Activated T-helper 17 cell treated with anti-CD3 and anti-CD28 coated beads, Interleukin-2, amount 50 U/mL, for 72 hours (primary cell): ENCODE measurements at regions not wholly inside any gene's neighbourhood (a gene's known extent, or its start where the extent isn't known, plus 50 kb on each side); places are given as distances from the start of the nearest gene placed in this dataset.
"Not testable (repeated sequence)": the region's sequence is repeated elsewhere in the genome, so short reads cannot be mapped to it uniquely, and the experiment has no call there.

Experiments
- ATAC-seq: fragments of 150-1000 bp; cut with Tn5 transposase; replicated peaks from 2 replicates; pipeline ENCODE4 v1.10.0; 2021; ENCODE audit warnings: mild to moderate bottlenecking, moderate library complexity
- H3K27ac Mint-ChIP-seq: one replicate; pipeline ENCODE4 v1.8.0; 2022; ENCODE audit warnings: mixed read lengths
- H3K27me3 Mint-ChIP-seq: one replicate; pipeline ENCODE4 v1.8.0; 2022; ENCODE audit warnings: mixed read lengths
- H3K36me3 Mint-ChIP-seq: one replicate; pipeline ENCODE4 v1.8.0; 2022; ENCODE audit warnings: low read depth, mild to moderate bottlenecking, mixed read lengths
- H3K4me1 Mint-ChIP-seq: one replicate; pipeline ENCODE4 v1.8.0; 2022; ENCODE audit warnings: mixed read lengths
- H3K4me3 Mint-ChIP-seq: one replicate; pipeline ENCODE4 v1.8.0; 2022; ENCODE audit warnings: mild to moderate bottlenecking, mixed read lengths
- H3K9me3 Mint-ChIP-seq: one replicate; pipeline ENCODE4 v1.8.0; 2022; ENCODE audit warnings: mixed read lengths

DNA sequence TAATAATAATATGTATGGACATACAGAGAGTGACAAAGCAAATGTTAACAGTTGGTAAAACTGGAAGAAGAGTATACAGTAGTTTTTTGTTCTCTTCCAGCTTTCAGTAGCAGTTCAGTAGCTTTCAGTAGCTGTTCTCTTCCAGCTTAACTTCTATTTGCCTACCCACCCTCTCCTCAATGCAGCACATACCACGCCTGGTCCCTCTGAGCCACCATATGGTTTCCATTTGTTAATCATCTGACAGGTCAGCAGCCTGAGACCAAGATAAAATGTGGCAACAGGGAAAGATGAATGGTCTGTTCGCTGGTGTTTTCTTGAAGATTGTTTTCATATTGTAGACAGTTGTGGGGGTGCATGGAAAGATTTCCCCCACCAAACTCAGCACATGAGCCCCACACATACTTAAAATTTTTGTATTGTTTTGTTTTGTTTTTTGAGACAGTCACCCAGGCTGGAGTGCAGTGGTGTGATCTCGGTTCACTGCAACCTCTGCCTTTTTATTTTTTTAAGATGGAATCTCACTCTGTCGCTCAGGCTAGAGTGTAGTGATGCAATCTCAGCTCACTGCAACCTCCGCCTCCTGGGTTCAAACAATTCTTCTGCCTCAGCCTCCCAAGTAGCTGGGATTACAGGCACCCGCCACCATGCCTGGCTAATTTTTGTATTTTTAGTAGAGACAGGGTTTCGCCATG lies 56.8 kb downstream of the ATP6V0E2 start:
- not testable (repeated sequence) for ATAC-seq, H3K36me3 Mint-ChIP-seq, H3K9me3 Mint-ChIP-seq, H3K4me1 Mint-ChIP-seq, H3K4me3 Mint-ChIP-seq, H3K27me3 Mint-ChIP-seq, H3K27ac Mint-ChIP-seq

DNA sequence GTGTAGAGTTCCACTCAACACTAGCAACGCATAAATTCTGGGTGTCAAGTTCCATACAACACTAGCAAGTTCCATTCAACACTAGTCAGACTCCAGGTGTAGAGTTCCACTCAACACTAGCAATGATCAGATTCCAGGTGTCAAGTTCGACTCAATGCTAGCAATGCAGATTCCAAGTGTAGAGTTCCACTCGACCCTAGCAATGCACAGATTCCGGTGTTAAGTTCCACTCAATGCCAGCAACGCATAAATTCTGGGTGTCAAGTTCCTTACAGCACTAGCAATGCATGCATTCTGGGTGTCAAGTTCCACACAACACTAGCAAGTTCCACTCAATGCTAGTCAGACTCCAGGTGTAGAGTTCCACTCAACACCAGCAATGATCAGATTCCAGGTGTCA lies 60.0 kb downstream of the ATP6V0E2 start:
- H3K9me3 Mint-ChIP-seq, H3K4me1 Mint-ChIP-seq, H3K27me3 Mint-ChIP-seq, H3K27ac Mint-ChIP-seq, H3K4me3 Mint-ChIP-seq, ATAC-seq, H3K36me3 Mint-ChIP-seq: not testable (repeated sequence)

DNA sequence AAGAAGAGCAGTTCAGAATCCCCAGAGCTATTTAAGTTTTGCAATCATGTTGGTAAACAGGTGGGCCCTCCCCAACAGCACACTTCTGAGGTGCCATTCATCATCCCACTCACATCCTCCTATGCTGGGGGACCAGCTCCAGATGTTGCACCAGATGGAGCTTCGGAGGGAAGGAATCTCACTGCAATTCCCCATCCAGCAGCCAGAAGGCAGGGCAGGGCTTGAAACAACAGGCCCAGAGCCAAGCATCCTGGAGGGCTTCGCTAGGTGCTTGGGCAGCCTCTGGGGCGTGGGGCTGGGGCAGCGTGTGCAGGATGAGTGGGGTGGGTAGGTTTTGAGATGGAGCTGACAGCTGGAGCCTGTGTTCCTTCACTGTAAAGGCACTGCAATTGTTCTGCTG lies 73.6 kb downstream of the ATP6V0E2 start:
- H3K9me3 Mint-ChIP-seq, H3K27ac Mint-ChIP-seq, H3K4me3 Mint-ChIP-seq, H3K4me1 Mint-ChIP-seq, H3K27me3 Mint-ChIP-seq, H3K36me3 Mint-ChIP-seq, ATAC-seq: not testable (repeated sequence)

DNA sequence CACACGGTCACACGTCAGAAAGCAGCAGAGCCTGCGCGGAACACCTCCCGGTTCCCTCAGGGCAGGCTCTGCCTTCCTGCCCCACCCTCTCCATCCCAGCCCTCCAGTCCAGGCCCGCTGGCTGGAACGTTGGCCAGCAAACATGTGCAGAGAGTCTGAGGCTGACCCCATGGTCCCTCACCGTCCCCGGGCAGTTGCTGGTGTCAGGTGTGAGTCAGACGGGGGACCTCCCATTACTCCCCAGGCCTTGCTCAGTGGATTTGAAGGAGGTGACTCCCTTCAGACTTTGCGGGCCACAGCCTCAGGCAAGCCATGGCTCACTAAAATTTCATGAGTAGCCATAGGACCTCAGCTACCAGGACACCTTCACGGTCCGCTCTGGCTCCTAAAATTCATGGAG lies 74.7 kb downstream of the ATP6V0E2 start:
- H3K4me3 Mint-ChIP-seq, H3K27ac Mint-ChIP-seq, H3K9me3 Mint-ChIP-seq, H3K36me3 Mint-ChIP-seq, H3K27me3 Mint-ChIP-seq, H3K4me1 Mint-ChIP-seq, ATAC-seq: not testable (repeated sequence)

DNA sequence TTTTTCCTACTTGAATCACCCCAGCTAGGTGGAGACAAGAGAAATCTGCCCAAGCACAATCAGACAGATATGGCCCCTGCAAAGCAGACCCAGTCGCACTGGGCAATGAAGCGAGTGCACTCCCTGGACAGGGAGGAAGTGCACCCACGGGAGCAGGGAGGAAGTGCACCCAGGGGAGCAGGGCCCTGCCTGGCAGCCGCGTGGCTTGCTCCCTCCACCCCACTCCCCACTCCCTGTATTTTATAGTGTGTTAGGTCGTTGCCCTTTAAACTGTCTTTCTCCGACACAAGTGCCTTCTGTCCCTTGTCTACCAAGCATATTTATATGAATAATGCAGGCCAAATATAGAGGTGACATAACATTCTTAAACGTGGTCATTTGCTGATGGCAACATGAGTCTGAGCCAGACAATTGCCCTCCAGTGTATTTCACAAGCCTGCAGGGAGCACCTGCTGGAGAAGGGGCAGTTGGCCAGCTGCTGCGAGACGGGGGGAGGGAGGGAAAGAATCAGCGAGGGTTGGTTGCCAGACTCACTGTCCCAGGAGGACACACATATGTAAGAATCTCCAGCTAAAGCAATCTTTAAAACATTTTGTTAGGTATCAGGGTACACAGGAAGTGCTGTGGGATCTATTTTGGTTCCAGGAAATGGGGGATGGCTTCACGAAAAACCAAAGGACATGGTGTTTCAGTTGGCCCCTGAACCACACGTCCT lies 76.3 kb downstream of the ATP6V0E2 start:
- not testable (repeated sequence) for H3K27ac Mint-ChIP-seq, H3K36me3 Mint-ChIP-seq, H3K4me1 Mint-ChIP-seq, H3K9me3 Mint-ChIP-seq, H3K27me3 Mint-ChIP-seq
- peak; percentile 44 for ATAC-seq
- peak overlapping the region; percentile 61 for H3K4me3 Mint-ChIP-seq

DNA sequence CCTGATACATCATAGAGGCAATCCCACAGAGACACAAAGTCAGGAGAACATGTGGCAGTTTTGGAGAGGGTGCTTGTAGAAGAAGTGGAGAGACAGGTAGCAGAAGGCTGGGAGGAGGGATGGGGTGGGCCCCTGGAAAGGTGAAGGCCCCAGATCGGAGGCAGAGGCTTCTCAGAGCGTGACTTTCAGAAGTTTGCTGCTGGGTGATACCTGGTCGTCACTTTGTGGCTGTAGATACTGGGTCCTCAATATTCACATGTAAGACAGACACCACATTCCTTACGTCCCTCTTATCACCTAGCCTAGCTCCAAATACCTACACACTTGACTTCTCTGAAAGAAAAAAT lies 76.8 kb downstream of the ATP6V0E2 start:
- H3K36me3 Mint-ChIP-seq, H3K27me3 Mint-ChIP-seq, H3K27ac Mint-ChIP-seq, H3K4me1 Mint-ChIP-seq, H3K4me3 Mint-ChIP-seq, H3K9me3 Mint-ChIP-seq: not testable (repeated sequence)
- ATAC-seq, result peak; percentile 3

DNA sequence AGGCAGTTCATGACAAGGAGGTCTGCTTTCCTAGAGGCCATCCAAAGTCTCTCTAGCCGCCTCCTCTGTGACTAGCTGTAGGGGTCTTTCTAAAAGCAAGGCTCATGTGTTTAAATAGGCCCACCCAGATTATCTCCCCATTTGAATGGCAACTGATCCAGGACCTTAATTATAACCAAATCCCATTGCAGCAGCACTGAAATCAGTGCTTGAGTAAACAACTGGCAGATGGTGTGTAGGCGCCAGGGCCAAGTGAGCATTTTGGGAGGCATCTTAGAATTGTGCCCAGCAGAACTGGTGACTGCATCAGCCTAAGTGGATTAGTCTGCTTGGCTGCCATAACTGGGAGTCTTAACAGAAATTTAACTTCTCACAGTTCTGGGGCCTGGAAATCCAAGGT lies 77.8 kb downstream of the ATP6V0E2 start:
- not testable (repeated sequence) for H3K4me3 Mint-ChIP-seq, H3K27me3 Mint-ChIP-seq, H3K9me3 Mint-ChIP-seq, H3K4me1 Mint-ChIP-seq, ATAC-seq, H3K36me3 Mint-ChIP-seq, H3K27ac Mint-ChIP-seq

DNA sequence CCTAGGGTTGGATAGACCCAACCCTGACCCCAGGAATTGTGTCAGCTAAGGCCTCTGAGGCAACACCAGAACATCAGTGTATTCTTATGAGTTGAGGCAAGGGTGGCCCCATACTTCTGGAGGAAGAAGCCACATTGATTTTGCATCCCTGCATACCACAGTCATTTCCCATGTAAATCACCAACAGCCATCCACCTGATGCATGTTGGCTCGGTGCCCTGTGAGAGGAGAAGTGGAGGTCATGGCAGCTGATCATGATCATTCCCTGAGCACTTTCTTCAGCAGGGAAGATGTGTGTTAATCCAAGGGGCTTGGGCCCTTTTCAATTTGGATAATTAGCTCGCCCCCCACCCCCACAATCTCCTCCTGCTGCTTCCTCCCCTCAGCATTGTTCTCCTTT lies 85.1 kb downstream of the ATP6V0E2 start:
- not testable (repeated sequence) for H3K4me1 Mint-ChIP-seq, ATAC-seq, H3K4me3 Mint-ChIP-seq, H3K27me3 Mint-ChIP-seq, H3K36me3 Mint-ChIP-seq, H3K27ac Mint-ChIP-seq
- peaks cover 10% of the 10 kb centered on the region for H3K9me3 Mint-ChIP-seq

DNA sequence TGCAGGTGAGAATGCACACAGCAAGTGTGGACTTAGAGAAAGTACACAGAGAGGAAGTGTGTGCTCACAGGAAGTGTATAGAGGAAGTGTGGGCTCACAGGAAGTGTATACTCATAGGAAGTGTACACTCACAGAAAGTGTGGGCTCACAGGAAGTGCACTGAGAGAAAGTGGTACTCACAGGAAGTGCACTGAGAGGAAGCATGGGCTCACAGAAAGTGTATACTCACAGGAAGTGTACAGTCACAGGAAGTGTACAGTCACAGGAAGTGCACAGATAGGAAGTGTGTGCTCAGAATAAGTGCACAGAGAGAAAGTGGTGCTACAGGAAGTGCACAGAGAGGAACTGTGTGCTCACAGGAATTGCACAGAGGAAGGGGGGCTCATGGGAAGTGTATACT lies 87.1 kb downstream of the ATP6V0E2 start:
- not testable (repeated sequence) for H3K4me1 Mint-ChIP-seq, H3K27me3 Mint-ChIP-seq, H3K36me3 Mint-ChIP-seq
- H3K9me3 Mint-ChIP-seq, result peaks cover 10% of the 10 kb centered on the region
- ATAC-seq, result peak; percentile 12
- peak overlapping the region; percentile 46 for H3K4me3 Mint-ChIP-seq
- H3K27ac Mint-ChIP-seq, result peak overlapping the region; percentile 64

DNA sequence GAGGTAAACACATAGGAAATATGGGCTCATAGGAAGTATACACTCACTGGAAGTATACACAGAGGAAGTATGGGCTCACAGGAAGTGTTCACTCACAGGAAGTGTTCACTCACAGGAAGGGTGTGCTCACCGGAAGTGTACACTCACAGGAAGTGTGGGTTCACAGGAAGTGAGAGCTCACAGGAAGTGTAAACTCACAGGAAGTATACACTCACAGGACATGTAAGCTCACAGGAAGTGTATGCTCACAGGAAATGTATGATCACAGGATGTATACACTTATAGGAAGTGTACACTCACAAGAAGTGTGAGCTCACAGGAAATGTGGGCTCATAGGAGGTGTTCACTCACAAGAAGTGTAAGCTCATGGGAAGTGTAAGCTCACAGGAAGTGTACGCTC lies 88.1 kb downstream of the ATP6V0E2 start:
- Mint-ChIP-seq H3K9me3 (peaks cover 10% of the 10 kb centered on the region), H3K27ac (peak overlapping the region; percentile 64), H3K4me3 (peak overlapping the region; percentile 46)
- not testable (repeated sequence) for H3K36me3 Mint-ChIP-seq, H3K27me3 Mint-ChIP-seq, H3K4me1 Mint-ChIP-seq
- peak; percentile 95 for ATAC-seq

DNA sequence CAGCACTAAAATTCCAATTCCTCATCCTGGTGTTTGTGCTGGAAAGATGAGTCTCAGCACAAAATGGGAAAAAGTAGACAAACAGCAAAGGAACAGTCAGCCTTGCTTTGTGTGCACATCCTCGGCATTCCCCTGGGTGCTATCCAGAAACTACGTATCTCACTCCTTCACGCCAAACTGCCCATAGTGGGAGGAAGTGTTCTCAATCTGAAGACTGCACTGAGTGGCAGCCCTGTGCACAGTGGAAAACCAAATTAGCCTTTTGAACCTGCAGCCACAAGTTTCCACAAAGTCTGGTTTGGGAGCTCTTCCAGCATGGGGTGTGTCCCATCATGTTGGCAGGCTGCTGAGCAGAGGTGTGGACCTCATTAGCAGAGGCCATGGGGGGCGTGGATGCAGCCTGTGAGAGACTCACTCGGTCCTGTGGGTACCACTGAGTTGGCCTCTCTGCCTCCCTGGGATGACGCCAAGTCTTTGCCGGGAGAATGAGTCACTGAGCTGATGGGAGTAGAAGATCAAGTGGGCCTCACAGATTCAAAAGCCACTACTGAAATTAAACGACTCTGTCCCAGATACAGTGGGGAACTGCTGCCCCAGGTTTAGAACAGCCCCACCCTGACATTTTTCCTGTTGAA lies 89.0 kb downstream of the ATP6V0E2 start:
- H3K4me1 Mint-ChIP-seq, H3K36me3 Mint-ChIP-seq, ATAC-seq, H3K27me3 Mint-ChIP-seq, H3K27ac Mint-ChIP-seq: not testable (repeated sequence)
- H3K4me3 Mint-ChIP-seq, result peak overlapping the region; percentile 46
- peaks cover 10% of the 10 kb centered on the region for H3K9me3 Mint-ChIP-seq

DNA sequence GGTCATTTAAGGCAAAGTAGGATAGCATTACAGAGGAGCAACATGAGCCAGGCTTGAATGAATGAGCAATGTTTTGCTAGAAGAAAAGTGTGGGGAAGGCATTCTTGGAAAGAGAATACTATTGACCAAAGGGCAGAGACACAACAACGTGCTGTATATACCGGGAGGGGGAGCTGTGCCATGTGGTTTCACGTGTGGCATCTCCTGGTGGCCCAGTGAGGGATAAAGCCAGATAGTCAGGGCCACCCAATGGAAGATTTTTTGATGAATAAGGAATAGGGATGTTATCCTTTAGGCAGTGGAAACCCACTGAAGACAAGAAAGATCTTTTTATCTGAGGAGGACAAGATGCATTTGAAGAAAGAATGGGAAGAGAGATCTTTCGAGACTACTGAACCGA lies 90.2 kb downstream of the ATP6V0E2 start:
- not testable (repeated sequence) for H3K36me3 Mint-ChIP-seq, H3K27ac Mint-ChIP-seq, ATAC-seq, H3K27me3 Mint-ChIP-seq, H3K4me1 Mint-ChIP-seq, H3K4me3 Mint-ChIP-seq
- H3K9me3 Mint-ChIP-seq, result peaks cover 10% of the 10 kb centered on the region

DNA sequence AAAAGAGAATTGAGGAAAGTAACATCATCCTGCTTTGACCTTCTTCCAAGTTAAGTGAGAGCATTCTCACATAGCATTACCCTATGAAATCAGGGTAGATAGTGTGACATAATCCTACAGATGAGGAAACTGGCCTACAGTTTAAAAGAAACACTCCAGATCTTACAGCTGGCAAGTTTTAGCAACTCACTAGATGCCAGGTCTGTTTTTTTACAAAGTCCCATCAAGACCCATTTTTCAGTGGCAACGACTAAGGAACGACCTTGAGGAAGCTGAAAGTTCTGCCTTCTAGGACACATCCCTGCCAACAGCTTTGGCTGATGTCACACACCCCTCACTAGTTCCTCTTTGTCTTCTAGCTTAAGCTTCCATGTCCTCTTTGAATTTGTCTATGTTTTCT lies 92.7 kb downstream of the ATP6V0E2 start:
- H3K36me3 Mint-ChIP-seq, H3K4me1 Mint-ChIP-seq, H3K27ac Mint-ChIP-seq, H3K27me3 Mint-ChIP-seq, ATAC-seq, H3K4me3 Mint-ChIP-seq, H3K9me3 Mint-ChIP-seq: not testable (repeated sequence)

DNA sequence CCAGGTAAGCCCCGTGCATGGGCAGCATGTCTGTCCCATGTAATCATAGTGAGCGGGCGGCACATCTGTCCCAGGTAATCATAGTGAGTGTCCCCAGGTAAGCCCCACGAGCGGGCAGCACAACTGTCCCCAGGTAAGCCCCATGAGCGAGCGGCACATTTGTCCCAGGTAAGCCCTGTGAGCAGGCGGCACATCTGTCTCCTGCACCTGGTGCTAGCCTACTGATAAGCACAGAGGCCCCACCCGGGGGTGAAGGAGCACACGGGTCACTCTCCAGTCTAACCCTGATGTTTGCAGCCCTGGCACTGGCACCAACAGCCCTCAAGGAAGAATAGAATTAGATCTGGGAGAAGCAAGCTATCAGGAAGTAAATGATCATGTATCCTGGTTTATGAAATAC lies 99.2 kb downstream of the ATP6V0E2 start:
- not testable (repeated sequence) for H3K9me3 Mint-ChIP-seq, H3K27ac Mint-ChIP-seq, H3K36me3 Mint-ChIP-seq, H3K4me3 Mint-ChIP-seq, H3K27me3 Mint-ChIP-seq, H3K4me1 Mint-ChIP-seq, ATAC-seq

DNA sequence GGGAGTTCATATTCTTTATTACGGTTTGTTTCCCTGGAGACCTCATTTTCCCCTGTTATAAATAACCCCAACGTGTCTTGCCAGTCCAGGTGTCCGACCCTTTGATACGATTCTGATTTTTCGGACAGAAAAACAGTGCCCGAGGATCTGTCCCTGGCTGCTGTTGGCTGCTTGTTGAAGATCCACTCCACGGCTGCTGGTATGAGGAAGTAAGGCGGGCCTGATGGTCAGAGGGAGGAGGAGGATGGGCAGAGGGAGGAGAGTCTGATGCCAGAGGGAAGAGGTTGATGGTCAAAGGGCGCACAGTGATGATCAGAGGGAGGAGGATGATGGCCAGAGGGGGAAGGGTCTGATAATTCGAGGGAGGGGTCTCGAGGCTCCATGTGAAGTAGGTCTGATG lies 99.9 kb downstream of the ATP6V0E2 start:
- H3K4me1 Mint-ChIP-seq, H3K27me3 Mint-ChIP-seq: not testable (repeated sequence)

More for the DNA sequence above, 99.9 kb downstream of the ATP6V0E2 start:
- ATAC-seq, H3K36me3 Mint-ChIP-seq, H3K27ac Mint-ChIP-seq, H3K4me3 Mint-ChIP-seq, H3K9me3 Mint-ChIP-seq: not testable (repeated sequence)
